Heart left ventricle (tissue), 13 donors: ENCODE measurements at regions not wholly inside any gene's neighbourhood (a gene's known extent, or its start where the extent isn't known, plus 50 kb on each side); places are given as distances from the start of the nearest gene placed in this dataset.

Experiments used
- CTCF ChIP-seq, 12 donors: fragments of 200-600 bp; sonication (generic) in 4 of 12; IDR thresholded peaks; one replicate each; pipeline versions ENCODE4 v1.5.0 to v1.8.0; 2018 to 2022; ENCODE audit warnings: antibody characterized with exemption in 12 of 12, mild to moderate bottlenecking in 5 of 12
- POLR2A ChIP-seq, 2 donors: fragments of 450-650 bp; IDR thresholded peaks; one replicate each; pipeline ENCODE4 v1.6.1; 2017; ENCODE audit warnings: antibody characterized with exemption in 2 of 2, mild to moderate bottlenecking in 2 of 2, moderate library complexity in 2 of 2
- donor health status: ischemic (EF 13 %, LVEDD 7.1; RV severe dilation, severe dysfunction).
- donor health status: DM: no; HTN: yes; CAD: no.
- donor health status: DM: no; HTN: no; CAD: no.
- donor health status: ischemic (EF 25% LVEDD 6.9; RV normal size, moderate dysfunction).
- donor health status: ischemic (EF 25% LVEDD 5.7; RV mildly dilated, moderate dysfunction).
- donor health status: ischemic (EF 35%, LVEDD 5.7; RV mildly dilated, moderate dysfunction).
- donor health status: nonischemic (EF 11% LVEDD 7.7; RV severe dilation, severe dysfunction).
- donor health status: DM: yes; HTN: yes; CAD: no.
- donor health status: PGD.
- donor health status: ischemic (EF 29% LVEDD 5.4; RV normal size, mild dysfunction).
- donor health status: nonischemic (EF 23%, LVEDD 6.1; RV moderate dilation, normal function).

GRCh38 chr6:113805811-113806495 is 51.2 kb upstream of the MARCKS start:
- TF ChIP-seq CTCF (IDR thresholded peaks at IDR 0.05) = no peak
- no peak for TF ChIP-seq POLR2A (IDR thresholded peaks at IDR 0.05)
